ENCODE measurements at regions not wholly inside any gene's neighbourhood (a gene's known extent, or its start where the extent isn't known, plus 50 kb on each side); places are given as distances from the start of the nearest gene placed in this dataset.

GRCh38 chr13:81304121-81304659, 963.3 kb upstream of the SPRY2 start:
- TF ChIP-seq ZSCAN5A (tag by site-specific recombination; IDR thresholded peaks at IDR 0.05) (no peak), ZNF544 (tag by site-specific recombination; IDR thresholded peaks at IDR 0.05) (no peak), PRDM2 (tag by site-specific recombination; IDR thresholded peaks at IDR 0.05; ENCODE audit: borderline replicate concordance) (no peak), ZNF623 (tag by site-specific recombination; IDR thresholded peaks at IDR 0.05) (no peak), TSHZ1 (tag by site-specific recombination; IDR thresholded peaks at IDR 0.05; ENCODE audit: borderline replicate concordance) (no peak), ZNF510 (tag by site-specific recombination; IDR thresholded peaks at IDR 0.05; ENCODE audit: insufficient replicate concordance) (no peak), ZNF639 (tag by site-specific recombination; IDR thresholded peaks at IDR 0.05) (no peak), OVOL3 (tag by site-specific recombination; IDR thresholded peaks at IDR 0.05) (no peak), ZNF280D (tag by site-specific recombination; IDR thresholded peaks at IDR 0.05) (no peak), ZFP69B (tag by site-specific recombination; IDR thresholded peaks at IDR 0.05) (no peak), TCF7L2 (IDR thresholded peaks at IDR 0.05; ENCODE audit: borderline replicate concordance, low read depth, low read length) (no peak), KLF16 (tag by site-specific recombination; IDR thresholded peaks at IDR 0.05) (no peak), ZNF18 (tag by site-specific recombination; IDR thresholded peaks at IDR 0.05) (no peak)
- Histone ChIP-seq H3K9me3 (ENCODE audit: control insufficient read depth, insufficient read depth, low read depth, low read length) (no peaks in the 10 kb centered on the region), H3K4me3 (ENCODE audit: low read depth, low read length) (no peak overlapping the region), H3K36me3 (ENCODE audit: control insufficient read depth in 2 of 2, insufficient read depth in 1 of 2, low read length in 2 of 2) (no peaks in the 10 kb centered on the region), H3K4me1 (ENCODE audit: control insufficient read depth, insufficient read depth, low read length) (no peaks in the 10 kb centered on the region), H3K27ac (ENCODE audit: extremely low read depth, low read depth, low read length) (no peak overlapping the region)
- ChIA-PET POLR2A (no interaction called here), CTCF (no interaction called here)
